Endodermal cell (in vitro differentiated cells): ENCODE measurements at regions not wholly inside any gene's neighbourhood (a gene's known extent, or its start where the extent isn't known, plus 50 kb on each side); places are given as distances from the start of the nearest gene placed in this dataset.

Experiments
- DNase-seq: peaks from one replicate; pipeline ENCODE4 v3.0.0-alpha.2; 2017
- H3K27ac ChIP-seq: 2 replicates; pipeline ENCODE4 v1.5.1; 2013; ENCODE audit warnings: mild to moderate bottlenecking, low read depth, low read length, moderate library complexity
- H3K27me3 ChIP-seq: 2 replicates; pipeline ENCODE4 v1.6.1; 2013; ENCODE audit warnings: mild to moderate bottlenecking, low read length, moderate library complexity; ENCODE audit not compliant: insufficient read depth, control insufficient read depth, poor library complexity, severe bottlenecking
- H3K36me3 ChIP-seq: 2 replicates; pipeline ENCODE4 v1.7.0; 2013; ENCODE audit warnings: mild to moderate bottlenecking, low read length, moderate library complexity; ENCODE audit not compliant: control insufficient read depth, insufficient read depth
- H3K4me1 ChIP-seq: one replicate; pipeline ENCODE4 v1.7.0; 2013; ENCODE audit warnings: low read length; ENCODE audit not compliant: control insufficient read depth, insufficient read depth
- H3K4me3 ChIP-seq: 2 replicates; pipeline ENCODE4 v1.5.1; 2013; ENCODE audit warnings: mild to moderate bottlenecking, low read length, moderate library complexity
- H3K9ac ChIP-seq: 2 replicates; pipeline ENCODE4 v1.6.1; 2013; ENCODE audit warnings: mild to moderate bottlenecking, low read length, moderate library complexity; ENCODE audit not compliant: poor library complexity, severe bottlenecking; ENCODE audit errors: extremely low read depth
- H3K9me3 ChIP-seq: 2 replicates; pipeline ENCODE4 v1.6.1; 2013; ENCODE audit warnings: mild to moderate bottlenecking, low read length, moderate library complexity; ENCODE audit not compliant: control insufficient read depth
- H3K27ac Mint-ChIP-seq: 2 replicates; pipeline ENCODE4 v1.8.0; 2020; ENCODE audit warnings: mixed read lengths
- H3K27me3 Mint-ChIP-seq: 2 replicates; pipeline ENCODE4 v1.8.0; 2021; ENCODE audit warnings: mild to moderate bottlenecking, mixed read lengths; ENCODE audit not compliant: insufficient read depth
- H3K36me3 Mint-ChIP-seq: 2 replicates; pipeline ENCODE4 v1.8.0; 2020; ENCODE audit warnings: low read depth, mixed read lengths
- H3K4me1 Mint-ChIP-seq: 2 replicates; pipeline ENCODE4 v1.8.0; 2020; ENCODE audit warnings: mixed read lengths
- H3K4me3 Mint-ChIP-seq: 2 replicates; pipeline ENCODE4 v1.8.0; 2020; ENCODE audit warnings: mild to moderate bottlenecking, moderate library complexity, mixed read lengths
- H3K9me3 Mint-ChIP-seq: 2 replicates; pipeline ENCODE4 v1.8.0; 2020; ENCODE audit warnings: mild to moderate bottlenecking, mixed read lengths
- WGBS, 2 experiments: methylation state at CpG; one replicate each; pipeline versions ENCODE4 v1.1.5 to v1.1.7; 2013; ENCODE audit warnings: missing lambda C conversion rate in 2 of 2, mixed read lengths in 1 of 2; ENCODE audit not compliant: insufficient coverage in 1 of 2, insufficient read length in 1 of 2; 5-methylcytosine and 5-hydroxymethylcytosine counted together
- TF ChIP-seq, protein P1 (sequence below): fragments of 200-600 bp; sonication (generic); conservative IDR thresholded peaks from 2 replicates; pipeline ENCODE4 v1.5.0; 2021; ENCODE audit warnings: antibody characterized with exemption, mild to moderate bottlenecking

DNA sequence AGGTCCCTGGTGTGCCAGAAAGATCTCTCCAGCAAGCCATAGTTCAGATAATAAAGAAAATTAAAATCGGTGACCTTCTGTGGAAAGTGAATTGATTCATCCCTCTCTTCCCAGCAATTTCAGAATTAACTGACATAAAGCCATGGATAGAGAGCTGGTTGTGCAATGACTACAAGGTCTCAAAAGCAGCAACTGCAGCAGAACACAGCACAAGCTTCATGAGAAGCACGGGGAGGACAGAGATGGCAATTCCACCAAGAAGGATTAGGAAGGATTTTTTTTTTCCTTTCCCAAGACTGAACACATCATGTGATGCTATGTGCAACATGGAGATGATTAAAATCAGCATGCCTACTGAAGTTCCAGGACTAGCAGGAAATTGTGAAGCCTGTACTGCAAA is 154.9 kb upstream of the PLEKHG7 start:
- TF ChIP-seq, protein P1, sequence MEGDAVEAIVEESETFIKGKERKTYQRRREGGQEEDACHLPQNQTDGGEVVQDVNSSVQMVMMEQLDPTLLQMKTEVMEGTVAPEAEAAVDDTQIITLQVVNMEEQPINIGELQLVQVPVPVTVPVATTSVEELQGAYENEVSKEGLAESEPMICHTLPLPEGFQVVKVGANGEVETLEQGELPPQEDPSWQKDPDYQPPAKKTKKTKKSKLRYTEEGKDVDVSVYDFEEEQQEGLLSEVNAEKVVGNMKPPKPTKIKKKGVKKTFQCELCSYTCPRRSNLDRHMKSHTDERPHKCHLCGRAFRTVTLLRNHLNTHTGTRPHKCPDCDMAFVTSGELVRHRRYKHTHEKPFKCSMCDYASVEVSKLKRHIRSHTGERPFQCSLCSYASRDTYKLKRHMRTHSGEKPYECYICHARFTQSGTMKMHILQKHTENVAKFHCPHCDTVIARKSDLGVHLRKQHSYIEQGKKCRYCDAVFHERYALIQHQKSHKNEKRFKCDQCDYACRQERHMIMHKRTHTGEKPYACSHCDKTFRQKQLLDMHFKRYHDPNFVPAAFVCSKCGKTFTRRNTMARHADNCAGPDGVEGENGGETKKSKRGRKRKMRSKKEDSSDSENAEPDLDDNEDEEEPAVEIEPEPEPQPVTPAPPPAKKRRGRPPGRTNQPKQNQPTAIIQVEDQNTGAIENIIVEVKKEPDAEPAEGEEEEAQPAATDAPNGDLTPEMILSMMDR, result no peak
- Histone ChIP-seq H3K4me1 (no peaks in the 10 kb centered on the region), H3K4me3 (no peak overlapping the region), H3K9ac (no peak overlapping the region), H3K36me3 (no peaks in the 10 kb centered on the region), H3K27ac (no peak overlapping the region), H3K9me3 (no peaks in the 10 kb centered on the region), H3K27me3 (no peaks in the 10 kb centered on the region)
- Mint-ChIP-seq H3K9me3 (no peaks in the 10 kb centered on the region), H3K27me3 (no peaks in the 10 kb centered on the region), H3K36me3 (no peaks in the 10 kb centered on the region), H3K4me1 (peaks cover 7% of the 10 kb centered on the region), H3K4me3 (no peak overlapping the region), H3K27ac (no peak overlapping the region)
- DNase-seq, result no peak
- WGBS, 2 experiments, result 79 to 86% methylated on average over 1 to 2 of the region's 2 CpGs

DNA sequence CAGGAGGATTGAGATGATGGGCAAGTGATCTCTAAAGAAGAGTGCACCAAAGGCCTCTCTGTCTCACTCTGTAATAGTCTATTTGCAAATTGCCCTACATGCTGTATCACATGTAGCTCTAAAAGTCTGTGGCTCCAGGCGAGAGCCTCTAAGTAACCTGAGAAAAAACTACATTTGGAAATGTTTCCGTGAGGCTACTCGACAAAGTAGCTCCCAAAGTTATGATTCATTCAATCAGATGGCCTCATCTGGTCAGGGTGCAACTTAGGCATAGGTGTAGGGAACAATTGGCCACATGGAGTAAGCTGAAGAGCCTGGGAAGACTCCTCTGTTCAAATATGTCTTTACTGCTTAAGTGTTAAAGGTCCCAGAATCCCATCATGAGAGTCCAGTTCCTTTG is 155.4 kb upstream of the PLEKHG7 start:
- Histone ChIP-seq H3K27ac (no peak overlapping the region), H3K27me3 (no peaks in the 10 kb centered on the region), H3K9ac (no peak overlapping the region), H3K4me3 (no peak overlapping the region), H3K4me1 (no peaks in the 10 kb centered on the region), H3K9me3 (no peaks in the 10 kb centered on the region), H3K36me3 (no peaks in the 10 kb centered on the region)
- H3K9me3 Mint-ChIP-seq, result no peaks in the 10 kb centered on the region
- no peaks in the 10 kb centered on the region for H3K36me3 Mint-ChIP-seq
- no peak for DNase-seq
- no peak overlapping the region for H3K27ac Mint-ChIP-seq
- no peaks in the 10 kb centered on the region for H3K27me3 Mint-ChIP-seq
- H3K4me1 Mint-ChIP-seq, result peaks cover 7% of the 10 kb centered on the region
- no peak overlapping the region for H3K4me3 Mint-ChIP-seq
- TF ChIP-seq, protein P1, result no peak
- WGBS, 2 experiments, result 88 to 91% methylated on average over 3 of the region's 3 CpGs

DNA sequence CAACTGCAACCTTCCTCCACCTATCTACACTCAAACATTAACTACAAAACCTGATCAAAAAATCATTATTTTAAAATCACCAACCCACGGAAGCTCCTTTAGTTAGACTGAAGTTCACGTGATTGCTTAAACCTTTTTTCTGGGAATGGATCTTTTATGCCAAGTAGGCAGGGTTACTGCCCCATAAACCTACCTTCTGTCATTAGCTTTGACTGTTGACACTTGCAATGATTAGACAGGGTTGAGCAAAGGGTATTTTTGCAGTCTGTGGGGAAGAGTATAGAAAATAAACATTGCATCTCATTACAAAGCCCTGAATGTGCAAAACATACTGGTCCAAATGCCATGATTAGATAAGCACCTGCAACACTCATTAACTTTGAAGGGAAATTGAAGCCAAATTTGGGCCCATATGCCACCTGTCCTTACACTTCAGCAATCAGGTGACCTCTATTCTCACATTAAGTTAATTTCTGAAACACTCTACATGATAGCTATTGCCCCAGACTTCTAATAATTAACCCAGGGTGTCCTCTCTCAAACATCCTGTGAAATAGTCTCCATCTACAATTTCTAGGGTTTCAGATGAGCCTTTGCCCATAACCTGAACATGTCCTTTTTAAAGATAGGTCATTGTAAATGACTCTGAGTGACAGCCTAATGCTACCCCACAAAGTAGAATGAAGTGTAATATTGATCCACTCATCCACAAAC is 156.0 kb upstream of the PLEKHG7 start:
- H3K4me3 Mint-ChIP-seq, result no peak overlapping the region
- H3K9ac ChIP-seq, result no peak overlapping the region
- H3K4me1 ChIP-seq, result no peaks in the 10 kb centered on the region
- H3K9me3 Mint-ChIP-seq, result no peaks in the 10 kb centered on the region
- H3K9me3 ChIP-seq, result no peaks in the 10 kb centered on the region
- H3K36me3 Mint-ChIP-seq, result no peaks in the 10 kb centered on the region
- TF ChIP-seq, protein P1, result no peak
- H3K4me3 ChIP-seq, result no peak overlapping the region
- H3K27ac Mint-ChIP-seq, result no peak overlapping the region
- no peaks in the 10 kb centered on the region for H3K36me3 ChIP-seq
- DNase-seq, result no peak
- H3K27me3 Mint-ChIP-seq, result no peaks in the 10 kb centered on the region
- 90 to 100% methylated on average over 2 of the region's 2 CpGs for WGBS, 2 experiments
- peaks cover 7% of the 10 kb centered on the region for H3K4me1 Mint-ChIP-seq
- no peak overlapping the region for H3K27ac ChIP-seq
- H3K27me3 ChIP-seq, result no peaks in the 10 kb centered on the region
